ENCODE measurements at regions not wholly inside any gene's neighbourhood (a gene's known extent, or its start where the extent isn't known, plus 50 kb on each side); places are given as distances from the start of the nearest gene placed in this dataset.

DNA sequence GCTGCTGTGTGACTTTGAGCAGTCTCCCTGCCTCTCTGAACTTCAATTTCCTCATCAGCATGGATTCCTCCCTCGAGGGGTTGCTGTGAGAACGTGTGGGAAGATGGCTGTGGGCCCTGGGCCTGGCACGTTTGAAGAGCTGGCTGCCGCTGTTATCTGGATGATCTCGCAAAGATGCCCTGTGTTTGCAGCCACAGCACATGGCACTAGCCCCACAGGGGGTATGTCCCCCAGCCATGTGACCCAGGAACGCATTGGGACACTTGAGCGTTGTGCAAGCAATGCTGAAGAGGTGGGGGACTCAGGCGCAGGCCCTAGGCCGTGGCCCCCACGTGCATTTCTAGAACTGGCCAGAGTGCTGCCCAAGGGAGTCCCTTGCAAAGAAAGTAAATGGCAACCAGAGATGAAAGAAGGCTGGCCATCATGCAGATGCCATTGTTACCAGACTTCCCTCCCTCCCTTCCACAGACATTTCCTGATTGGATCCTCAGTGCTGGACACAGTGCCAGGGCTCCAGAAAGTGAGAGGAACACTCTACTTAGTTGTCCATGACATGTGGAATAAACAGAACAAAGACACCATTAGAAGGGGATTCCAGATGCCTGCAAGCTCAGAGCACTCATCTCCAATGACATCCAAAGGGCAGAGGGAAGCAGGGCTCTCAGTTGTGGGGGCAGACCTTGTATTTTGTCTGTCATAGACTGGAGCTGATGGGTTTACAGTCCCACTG is 65.1 kb upstream of the NEURL1B start:
- no peak overlapping the region for H3K27ac Mint-ChIP-seq

More for the DNA sequence above, 65.1 kb upstream of the NEURL1B start:
- H3F3A ChIP-seq (replicated peaks; ENCODE audit: low read depth): no peaks in the 10 kb centered on the region
- no peaks in the 10 kb centered on the region for H3K27me3 ChIP-seq (ENCODE audit: insufficient read depth)
- ATAC-seq (no peak), DNase-seq (ENCODE audit: low spot score) (no peak)
- no peaks in the 10 kb centered on the region for H3K36me3 Mint-ChIP-seq (ENCODE audit: low read depth)
- H3K4me3 Mint-ChIP-seq: no peak overlapping the region
- peaks cover 25% of the 10 kb centered on the region for H3K4me1 Mint-ChIP-seq
- H2AFZ ChIP-seq: no peak overlapping the region
- H3K27ac ChIP-seq (ENCODE audit: low read depth): no peak overlapping the region
- H3K9me3 Mint-ChIP-seq: no peaks in the 10 kb centered on the region
- H3K4me3 ChIP-seq: no peak overlapping the region
- H3K9me2 ChIP-seq (ENCODE audit: insufficient read depth): no peaks in the 10 kb centered on the region
- no peaks in the 10 kb centered on the region for H4K20me1 ChIP-seq (replicated peaks; ENCODE audit: insufficient read depth)
- TF ChIP-seq POLR2AphosphoS5 (IDR thresholded peaks at IDR 0.05; ENCODE audit: low read depth) (no peak), ZNF331 (CRISPR knock-in tag; IDR thresholded peaks at IDR 0.05; ENCODE audit: low read depth) (no peak), EZH2phosphoT487 (IDR thresholded peaks at IDR 0.05; ENCODE audit: unreplicated experiment) (no peak), CREB1 (CRISPR knock-in tag; IDR thresholded peaks at IDR 0.05; ENCODE audit: low read depth) (no peak), JUNB (IDR thresholded peaks at IDR 0.05; ENCODE audit: unreplicated experiment) (no peak)
- TF ChIP-seq, protein P1, sequence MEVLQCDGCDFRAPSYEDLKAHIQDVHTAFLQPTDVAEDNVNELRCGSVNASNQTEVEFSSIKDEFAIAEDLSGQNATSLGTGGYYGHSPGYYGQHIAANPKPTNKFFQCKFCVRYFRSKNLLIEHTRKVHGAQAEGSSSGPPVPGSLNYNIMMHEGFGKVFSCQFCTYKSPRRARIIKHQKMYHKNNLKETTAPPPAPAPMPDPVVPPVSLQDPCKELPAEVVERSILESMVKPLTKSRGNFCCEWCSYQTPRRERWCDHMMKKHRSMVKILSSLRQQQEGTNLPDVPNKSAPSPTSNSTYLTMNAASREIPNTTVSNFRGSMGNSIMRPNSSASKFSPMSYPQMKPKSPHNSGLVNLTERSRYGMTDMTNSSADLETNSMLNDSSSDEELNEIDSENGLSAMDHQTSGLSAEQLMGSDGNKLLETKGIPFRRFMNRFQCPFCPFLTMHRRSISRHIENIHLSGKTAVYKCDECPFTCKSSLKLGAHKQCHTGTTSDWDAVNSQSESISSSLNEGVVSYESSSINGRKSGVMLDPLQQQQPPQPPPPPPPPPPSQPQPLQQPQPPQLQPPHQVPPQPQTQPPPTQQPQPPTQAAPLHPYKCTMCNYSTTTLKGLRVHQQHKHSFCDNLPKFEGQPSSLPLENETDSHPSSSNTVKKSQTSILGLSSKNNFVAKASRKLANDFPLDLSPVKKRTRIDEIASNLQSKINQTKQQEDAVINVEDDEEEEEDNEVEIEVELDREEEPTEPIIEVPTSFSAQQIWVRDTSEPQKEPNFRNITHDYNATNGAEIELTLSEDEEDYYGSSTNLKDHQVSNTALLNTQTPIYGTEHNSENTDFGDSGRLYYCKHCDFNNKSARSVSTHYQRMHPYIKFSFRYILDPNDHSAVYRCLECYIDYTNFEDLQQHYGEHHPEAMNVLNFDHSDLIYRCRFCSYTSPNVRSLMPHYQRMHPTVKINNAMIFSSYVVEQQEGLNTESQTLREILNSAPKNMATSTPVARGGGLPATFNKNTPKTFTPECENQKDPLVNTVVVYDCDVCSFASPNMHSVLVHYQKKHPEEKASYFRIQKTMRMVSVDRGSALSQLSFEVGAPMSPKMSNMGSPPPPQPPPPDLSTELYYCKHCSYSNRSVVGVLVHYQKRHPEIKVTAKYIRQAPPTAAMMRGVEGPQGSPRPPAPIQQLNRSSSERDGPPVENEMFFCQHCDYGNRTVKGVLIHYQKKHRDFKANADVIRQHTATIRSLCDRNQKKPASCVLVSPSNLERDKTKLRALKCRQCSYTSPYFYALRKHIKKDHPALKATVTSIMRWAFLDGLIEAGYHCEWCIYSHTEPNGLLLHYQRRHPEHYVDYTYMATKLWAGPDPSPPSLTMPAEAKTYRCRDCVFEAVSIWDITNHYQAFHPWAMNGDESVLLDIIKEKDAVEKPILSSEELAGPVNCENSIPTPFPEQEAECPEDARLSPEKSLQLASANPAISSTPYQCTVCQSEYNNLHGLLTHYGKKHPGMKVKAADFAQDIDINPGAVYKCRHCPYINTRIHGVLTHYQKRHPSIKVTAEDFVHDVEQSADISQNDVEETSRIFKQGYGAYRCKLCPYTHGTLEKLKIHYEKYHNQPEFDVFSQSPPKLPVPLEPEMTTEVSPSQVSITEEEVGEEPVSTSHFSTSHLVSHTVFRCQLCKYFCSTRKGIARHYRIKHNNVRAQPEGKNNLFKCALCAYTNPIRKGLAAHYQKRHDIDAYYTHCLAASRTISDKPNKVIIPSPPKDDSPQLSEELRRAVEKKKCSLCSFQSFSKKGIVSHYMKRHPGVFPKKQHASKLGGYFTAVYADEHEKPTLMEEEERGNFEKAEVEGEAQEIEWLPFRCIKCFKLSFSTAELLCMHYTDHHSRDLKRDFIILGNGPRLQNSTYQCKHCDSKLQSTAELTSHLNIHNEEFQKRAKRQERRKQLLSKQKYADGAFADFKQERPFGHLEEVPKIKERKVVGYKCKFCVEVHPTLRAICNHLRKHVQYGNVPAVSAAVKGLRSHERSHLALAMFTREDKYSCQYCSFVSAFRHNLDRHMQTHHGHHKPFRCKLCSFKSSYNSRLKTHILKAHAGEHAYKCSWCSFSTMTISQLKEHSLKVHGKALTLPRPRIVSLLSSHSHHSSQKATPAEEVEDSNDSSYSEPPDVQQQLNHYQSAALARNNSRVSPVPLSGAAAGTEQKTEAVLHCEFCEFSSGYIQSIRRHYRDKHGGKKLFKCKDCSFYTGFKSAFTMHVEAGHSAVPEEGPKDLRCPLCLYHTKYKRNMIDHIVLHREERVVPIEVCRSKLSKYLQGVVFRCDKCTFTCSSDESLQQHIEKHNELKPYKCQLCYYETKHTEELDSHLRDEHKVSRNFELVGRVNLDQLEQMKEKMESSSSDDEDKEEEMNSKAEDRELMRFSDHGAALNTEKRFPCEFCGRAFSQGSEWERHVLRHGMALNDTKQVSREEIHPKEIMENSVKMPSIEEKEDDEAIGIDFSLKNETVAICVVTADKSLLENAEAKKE (CRISPR knock-in tag; IDR thresholded peaks at IDR 0.05): no peak
- no peaks in the 10 kb centered on the region for H3K79me2 ChIP-seq (replicated peaks; ENCODE audit: insufficient read depth)
- no peaks in the 10 kb centered on the region for H3K36me3 ChIP-seq (ENCODE audit: insufficient read depth)
- peaks cover 29% of the 10 kb centered on the region for H3K27me3 Mint-ChIP-seq (ENCODE audit: insufficient read depth, low read depth, poor library complexity)
- no peak overlapping the region for H3K4me2 ChIP-seq
- peaks cover 14% of the 10 kb centered on the region for H3K4me1 ChIP-seq (ENCODE audit: insufficient read depth)
